ENCODE measurements at regions not wholly inside any gene's neighbourhood (a gene's known extent, or its start where the extent isn't known, plus 50 kb on each side); places are given as distances from the start of the nearest gene placed in this dataset.
A peak's percentile ranks its signal among the peaks of the same experiment; 100 is the strongest.

DNA sequence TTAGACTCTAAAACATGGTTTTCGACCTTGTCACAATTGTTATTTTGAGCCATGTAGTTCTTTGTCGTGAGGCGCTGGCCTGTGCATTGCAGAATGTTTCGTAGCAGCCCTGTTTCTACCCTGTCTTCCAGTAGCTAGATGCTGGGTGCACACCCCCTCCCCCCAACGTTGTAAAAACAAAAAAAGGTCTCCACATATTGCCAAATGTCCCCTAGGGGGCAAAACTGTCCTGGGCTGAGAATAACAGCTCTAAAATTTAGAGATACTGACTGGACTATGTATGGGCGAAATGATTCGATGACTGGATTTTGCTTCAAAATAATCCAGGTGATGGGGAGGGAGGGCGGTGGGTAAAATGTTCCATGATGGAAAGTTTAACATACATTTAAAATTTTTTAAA, 126.1 kb upstream of the FUT8 start:
- Histone ChIP-seq H3K4me3 (no peak overlapping the region), H3K4me1 (no peaks in the 10 kb centered on the region), H3K9me3 (no peaks in the 10 kb centered on the region), H3K27ac (no peak overlapping the region), H3K4me2 (no peak overlapping the region)
- 82% methylated on average over 8 of the region's 8 CpGs for WGBS (ENCODE audit: missing lambda C conversion rate)
- POLR2A ChIA-PET = interaction anchor here (1.0 kb wide), 1 partner anchor 126 kb away, joined by 3 read pairs; the partner anchor contains the start of gene FUT8
- ATAC-seq (peak in 1 of 2 experiments; percentile 60; a peak in 2 of 6 replicates), FAIRE-seq (no peak), DNase-seq (ENCODE audit: low read depth in 1 of 2, low spot score in 1 of 2) (peak; percentile 23 to 32)
- peak; percentile 25 to 32; a peak in 2 of 5 replicates for TF ChIP-seq RAD21 (conservative IDR thresholded peaks at IDR 0.05 in 1 of 2, IDR thresholded peaks at IDR 0.05 in 1 of 2)
- peak; percentile 18; the same call in 1 of the 3 replicates for TF ChIP-seq SMC3 (IDR thresholded peaks at IDR 0.05)
- no peak for TF ChIP-seq SREBF2 (IDR thresholded peaks at IDR 0.05)
- TF ChIP-seq, protein P1, sequence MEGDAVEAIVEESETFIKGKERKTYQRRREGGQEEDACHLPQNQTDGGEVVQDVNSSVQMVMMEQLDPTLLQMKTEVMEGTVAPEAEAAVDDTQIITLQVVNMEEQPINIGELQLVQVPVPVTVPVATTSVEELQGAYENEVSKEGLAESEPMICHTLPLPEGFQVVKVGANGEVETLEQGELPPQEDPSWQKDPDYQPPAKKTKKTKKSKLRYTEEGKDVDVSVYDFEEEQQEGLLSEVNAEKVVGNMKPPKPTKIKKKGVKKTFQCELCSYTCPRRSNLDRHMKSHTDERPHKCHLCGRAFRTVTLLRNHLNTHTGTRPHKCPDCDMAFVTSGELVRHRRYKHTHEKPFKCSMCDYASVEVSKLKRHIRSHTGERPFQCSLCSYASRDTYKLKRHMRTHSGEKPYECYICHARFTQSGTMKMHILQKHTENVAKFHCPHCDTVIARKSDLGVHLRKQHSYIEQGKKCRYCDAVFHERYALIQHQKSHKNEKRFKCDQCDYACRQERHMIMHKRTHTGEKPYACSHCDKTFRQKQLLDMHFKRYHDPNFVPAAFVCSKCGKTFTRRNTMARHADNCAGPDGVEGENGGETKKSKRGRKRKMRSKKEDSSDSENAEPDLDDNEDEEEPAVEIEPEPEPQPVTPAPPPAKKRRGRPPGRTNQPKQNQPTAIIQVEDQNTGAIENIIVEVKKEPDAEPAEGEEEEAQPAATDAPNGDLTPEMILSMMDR (IDR thresholded peaks at IDR 0.05) = peak; percentile 19; the same call in 1 of the 3 replicates
- no peak for TF ChIP-seq JUNB (IDR thresholded peaks at IDR 0.05)
- CTCF ChIA-PET = interaction anchor here (1.2 kb wide), 1 partner anchor 123 kb away, joined by 4 read pairs; no protein-coding TSS in a partner anchor

DNA sequence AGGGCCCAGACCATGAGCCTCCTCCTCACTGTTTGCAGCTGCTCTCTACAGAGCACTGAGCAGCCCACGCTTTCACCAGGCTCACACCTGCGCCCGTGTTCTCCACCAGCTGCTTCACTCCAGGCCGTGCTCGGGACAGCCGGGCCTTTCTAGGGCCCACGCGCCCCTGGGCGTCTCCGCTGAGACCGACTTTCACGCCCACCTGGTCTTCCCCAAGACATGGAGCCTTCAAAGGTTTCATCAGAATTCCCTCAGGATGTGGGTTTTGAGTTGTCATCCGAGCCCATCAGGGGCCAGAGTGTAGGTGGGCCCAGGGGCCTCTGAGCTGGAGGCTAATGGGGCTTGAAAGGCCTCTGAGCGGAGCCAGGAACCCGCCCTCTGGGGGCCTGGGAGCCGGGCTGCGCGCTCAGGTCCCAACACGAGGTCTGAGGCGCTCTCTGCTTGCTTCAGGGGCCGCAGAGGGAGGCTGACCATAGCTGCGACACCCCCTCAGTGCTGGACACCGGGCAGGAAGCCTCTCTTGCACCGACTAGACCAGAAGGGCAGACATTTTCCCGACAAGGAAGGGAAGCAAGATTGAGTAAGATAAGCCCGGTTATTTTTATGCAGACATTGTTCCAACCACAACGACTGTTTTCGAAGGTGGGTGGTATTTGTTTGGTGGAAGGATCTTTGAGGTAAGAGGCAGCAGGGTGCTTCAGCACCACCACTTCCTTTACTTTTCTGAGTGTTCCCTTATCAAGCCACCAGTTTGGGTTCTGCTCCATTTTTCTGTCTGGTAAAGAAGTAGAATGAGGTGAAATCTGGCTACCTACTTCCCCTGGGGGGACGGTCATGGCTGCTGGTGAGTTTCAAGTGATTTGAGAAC, 125.0 kb upstream of the FUT8 start:
- POLR2A ChIA-PET = no interaction called here
- H3K4me2 ChIP-seq = no peak overlapping the region
- TF ChIP-seq, protein P2, sequence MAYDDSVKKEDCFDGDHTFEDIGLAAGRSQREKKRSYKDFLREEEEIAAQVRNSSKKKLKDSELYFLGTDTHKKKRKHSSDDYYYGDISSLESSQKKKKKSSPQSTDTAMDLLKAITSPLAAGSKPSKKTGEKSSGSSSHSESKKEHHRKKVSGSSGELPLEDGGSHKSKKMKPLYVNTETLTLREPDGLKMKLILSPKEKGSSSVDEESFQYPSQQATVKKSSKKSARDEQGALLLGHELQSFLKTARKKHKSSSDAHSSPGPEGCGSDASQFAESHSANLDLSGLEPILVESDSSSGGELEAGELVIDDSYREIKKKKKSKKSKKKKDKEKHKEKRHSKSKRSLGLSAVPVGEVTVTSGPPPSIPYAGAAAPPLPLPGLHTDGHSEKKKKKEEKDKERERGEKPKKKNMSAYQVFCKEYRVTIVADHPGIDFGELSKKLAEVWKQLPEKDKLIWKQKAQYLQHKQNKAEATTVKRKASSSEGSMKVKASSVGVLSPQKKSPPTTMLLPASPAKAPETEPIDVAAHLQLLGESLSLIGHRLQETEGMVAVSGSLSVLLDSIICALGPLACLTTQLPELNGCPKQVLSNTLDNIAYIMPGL (CRISPR knock-in tag; IDR thresholded peaks at IDR 0.05; ENCODE audit: borderline replicate concordance) = no peak
- TF ChIP-seq HOXB5 (CRISPR knock-in tag; IDR thresholded peaks at IDR 0.05) = no peak
- CTCF ChIA-PET = interaction anchor here (0.6 to 1.3 kb wide), 3 partner anchors 118 to 370 kb away, joined by 4 read pairs; no protein-coding TSS in a partner anchor
- DNase-seq (ENCODE audit: low read depth in 1 of 2, low spot score in 1 of 2) (no peak), ATAC-seq (no peak), FAIRE-seq (no peak)
- H3K27ac ChIP-seq = no peak overlapping the region
- H3K4me1 ChIP-seq = no peaks in the 10 kb centered on the region
- no peak overlapping the region for H3K4me3 ChIP-seq
- WGBS (ENCODE audit: missing lambda C conversion rate) = 88% methylated on average over 18 of the region's 29 CpGs
- no peaks in the 10 kb centered on the region for H3K9me3 ChIP-seq

DNA sequence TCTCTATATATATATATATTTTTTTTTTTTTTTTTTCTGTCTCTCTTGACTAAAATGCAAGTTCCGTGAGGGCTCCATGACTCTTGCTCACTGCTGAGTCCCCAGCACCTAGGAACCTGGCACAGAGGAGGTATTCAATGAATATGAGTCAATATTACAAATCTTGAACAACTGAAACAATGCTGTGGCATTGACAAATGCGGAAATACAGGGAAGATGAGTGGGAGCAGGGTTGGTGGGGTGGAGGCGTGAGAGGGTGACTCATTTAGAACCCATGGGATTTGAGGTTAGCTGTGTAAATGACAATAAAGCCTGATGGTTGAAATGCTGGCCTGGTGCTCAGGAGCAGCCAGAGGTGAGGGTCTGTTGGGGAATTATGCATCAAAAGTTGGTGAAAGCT, 121.7 kb upstream of the FUT8 start:
- Histone ChIP-seq H3K4me2 (no peak overlapping the region), H3K27ac (0 out of 6 replicates have a peak overlapping the region, but pooled peaks of 1 of the 2 experiments have one; percentile 18), H3K9me3 (no peaks in the 10 kb centered on the region), H3K4me1 (no peaks in the 10 kb centered on the region), H3K4me3 (no peak overlapping the region)
- ATAC-seq (peak in 1 of 2 experiments; percentile 43; a peak in 2 of 6 replicates), FAIRE-seq (no peak), DNase-seq (ENCODE audit: low read depth in 1 of 2, low spot score in 1 of 2) (peak in 1 of 2 experiments; percentile 42)
- ChIA-PET CTCF (interaction anchor here (2.8 kb wide), 1 partner anchor 121 kb away, joined by 7 read pairs; no protein-coding TSS in a partner anchor), POLR2A (no interaction called here)
- TF ChIP-seq FOSL2 (IDR thresholded peaks at IDR 0.05) (no peak), FOSL2 (CRISPR knock-in tag; IDR thresholded peaks at IDR 0.05) (peak; percentile 26; the same call in 1 of the 2 replicates), MAZ (IDR thresholded peaks at IDR 0.05; ENCODE audit: borderline replicate concordance, low read depth, low read length) (no peak)
- 62% methylated on average over 3 of the region's 3 CpGs for WGBS (ENCODE audit: missing lambda C conversion rate)

DNA sequence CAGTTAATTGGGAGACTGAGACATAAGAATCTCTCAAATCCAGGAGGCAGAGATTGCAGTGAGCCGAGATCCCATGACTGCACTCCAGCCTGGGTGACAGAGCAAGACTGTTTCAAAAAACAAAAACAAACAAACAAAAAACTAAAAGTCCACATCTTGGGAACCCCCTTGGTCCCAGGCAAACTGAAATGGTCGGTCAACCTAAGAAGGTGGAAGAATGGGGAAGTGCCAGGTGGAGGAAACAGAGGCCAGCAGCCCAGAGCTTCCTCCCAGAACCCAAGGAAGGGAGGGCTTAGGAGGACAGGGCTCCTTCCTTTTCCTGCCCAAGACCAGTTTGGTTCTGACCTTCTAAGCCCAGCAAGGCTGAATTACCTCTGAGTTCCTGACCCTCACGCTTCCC, 121.0 kb upstream of the FUT8 start:
- CTCF ChIA-PET = interaction anchor here (1.0 kb wide), 1 partner anchor 9 kb away, joined by 3 read pairs; no protein-coding TSS in a partner anchor
- FAIRE-seq = no peak
- no peak overlapping the region for H3K4me3 ChIP-seq

More for the DNA sequence above, 121.0 kb upstream of the FUT8 start:
- TF ChIP-seq TP53 (CRISPR knock-in tag; IDR thresholded peaks at IDR 0.05) (no peak), GATA3 (IDR thresholded peaks at IDR 0.05; ENCODE audit: borderline replicate concordance) (no peak), HOXB5 (CRISPR knock-in tag; IDR thresholded peaks at IDR 0.05) (no peak), BHLHE40 (IDR thresholded peaks at IDR 0.05; ENCODE audit: low read depth, low read length) (no peak), HOXA7 (CRISPR knock-in tag; IDR thresholded peaks at IDR 0.05) (no peak), KDM1A (IDR thresholded peaks at IDR 0.05; ENCODE audit: low read depth) (no peak), SMC3 (IDR thresholded peaks at IDR 0.05) (no peak), ZC3H11A (IDR thresholded peaks at IDR 0.05) (no peak), NFE2L2 (conservative IDR thresholded peaks at IDR 0.05; ENCODE audit: low read length) (no peak), RARB (CRISPR knock-in tag; IDR thresholded peaks at IDR 0.05) (no peak), EHMT2 (IDR thresholded peaks at IDR 0.05; ENCODE audit: low read depth) (no peak), MYC (IDR thresholded peaks at IDR 0.05; ENCODE audit: borderline replicate concordance, low read length) (no peak)
- TF ChIP-seq, protein P3, sequence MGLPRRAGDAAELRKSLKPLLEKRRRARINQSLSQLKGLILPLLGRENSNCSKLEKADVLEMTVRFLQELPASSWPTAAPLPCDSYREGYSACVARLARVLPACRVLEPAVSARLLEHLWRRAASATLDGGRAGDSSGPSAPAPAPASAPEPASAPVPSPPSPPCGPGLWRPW (IDR thresholded peaks at IDR 0.05) = no peak
- TF ChIP-seq, protein P4, sequence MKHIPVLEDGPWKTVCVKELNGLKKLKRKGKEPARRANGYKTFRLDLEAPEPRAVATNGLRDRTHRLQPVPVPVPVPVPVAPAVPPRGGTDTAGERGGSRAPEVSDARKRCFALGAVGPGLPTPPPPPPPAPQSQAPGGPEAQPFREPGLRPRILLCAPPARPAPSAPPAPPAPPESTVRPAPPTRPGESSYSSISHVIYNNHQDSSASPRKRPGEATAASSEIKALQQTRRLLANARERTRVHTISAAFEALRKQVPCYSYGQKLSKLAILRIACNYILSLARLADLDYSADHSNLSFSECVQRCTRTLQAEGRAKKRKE (CRISPR knock-in tag; IDR thresholded peaks at IDR 0.05; ENCODE audit: low read depth) = no peak
- TF ChIP-seq, protein P2 (CRISPR knock-in tag; IDR thresholded peaks at IDR 0.05; ENCODE audit: borderline replicate concordance) = no peak
- Histone ChIP-seq H3K27ac (0 out of 6 replicates have a peak overlapping the region, but pooled peaks of 1 of the 2 experiments have one; percentile 18), H3K9me3 (no peaks in the 10 kb centered on the region), H3K4me1 (no peaks in the 10 kb centered on the region), H3K4me2 (no peak overlapping the region)
- DNase-seq (ENCODE audit: low read depth in 1 of 2, low spot score in 1 of 2) (no peak), ATAC-seq (no peak)
- 68% methylated on average over 3 of the region's 3 CpGs for WGBS (ENCODE audit: missing lambda C conversion rate)
- POLR2A ChIA-PET = no interaction called here

Measured in A549 (cell line).